ENCODE measurements at regions not wholly inside any gene's neighbourhood (a gene's known extent, or its start where the extent isn't known, plus 50 kb on each side); places are given as distances from the start of the nearest gene placed in this dataset.

GRCh38 chr12:73159954-73160353 lies 887.8 kb downstream of the TRHDE start:
- TF ChIP-seq, protein P1, sequence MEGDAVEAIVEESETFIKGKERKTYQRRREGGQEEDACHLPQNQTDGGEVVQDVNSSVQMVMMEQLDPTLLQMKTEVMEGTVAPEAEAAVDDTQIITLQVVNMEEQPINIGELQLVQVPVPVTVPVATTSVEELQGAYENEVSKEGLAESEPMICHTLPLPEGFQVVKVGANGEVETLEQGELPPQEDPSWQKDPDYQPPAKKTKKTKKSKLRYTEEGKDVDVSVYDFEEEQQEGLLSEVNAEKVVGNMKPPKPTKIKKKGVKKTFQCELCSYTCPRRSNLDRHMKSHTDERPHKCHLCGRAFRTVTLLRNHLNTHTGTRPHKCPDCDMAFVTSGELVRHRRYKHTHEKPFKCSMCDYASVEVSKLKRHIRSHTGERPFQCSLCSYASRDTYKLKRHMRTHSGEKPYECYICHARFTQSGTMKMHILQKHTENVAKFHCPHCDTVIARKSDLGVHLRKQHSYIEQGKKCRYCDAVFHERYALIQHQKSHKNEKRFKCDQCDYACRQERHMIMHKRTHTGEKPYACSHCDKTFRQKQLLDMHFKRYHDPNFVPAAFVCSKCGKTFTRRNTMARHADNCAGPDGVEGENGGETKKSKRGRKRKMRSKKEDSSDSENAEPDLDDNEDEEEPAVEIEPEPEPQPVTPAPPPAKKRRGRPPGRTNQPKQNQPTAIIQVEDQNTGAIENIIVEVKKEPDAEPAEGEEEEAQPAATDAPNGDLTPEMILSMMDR (conservative IDR thresholded peaks at IDR 0.05) = no peak
- no peak for TF ChIP-seq EZH2 (IDR thresholded peaks at IDR 0.05; ENCODE audit: low read depth)
